H1 (cell line): ENCODE measurements at regions not wholly inside any gene's neighbourhood (a gene's known extent, or its start where the extent isn't known, plus 50 kb on each side); places are given as distances from the start of the nearest gene placed in this dataset.

Source experiments
- GTF2F1 ChIP-seq: IDR thresholded peaks from 2 replicates; pipeline ENCODE4 v1.6.1; 2012; ENCODE audit warnings: low read depth, low read length, improper control_type of control experiment, borderline replicate concordance
- JUND ChIP-seq: IDR thresholded peaks from 2 replicates; pipeline ENCODE4 v1.6.1; 2011; ENCODE audit warnings: mild to moderate bottlenecking, improper control_type of control experiment, low read length
- KDM1A ChIP-seq: fragments of 200-600, 300-600 bp; sonication (generic); IDR thresholded peaks from 2 replicates; pipeline ENCODE4 v1.7.1; 2016; ENCODE audit warnings: mild to moderate bottlenecking, low read length, borderline replicate concordance
- POLR2A ChIP-seq, 2 experiments: IDR thresholded peaks; 1 replicate in 1 of 2; 2 replicates in 1 of 2; pipeline ENCODE4 v1.6.1; 2011; ENCODE audit warnings: low read depth in 2 of 2, low read length in 2 of 2, mild to moderate bottlenecking in 2 of 2; ENCODE audit errors: control extremely low read depth in 1 of 2
- RBBP5 ChIP-seq: IDR thresholded peaks from 2 replicates; pipeline ENCODE4 v1.7.1; 2012; ENCODE audit warnings: low read depth, mild to moderate bottlenecking, inconsistent platforms, low read length, moderate library complexity, borderline replicate concordance
- SAP30 ChIP-seq: fragments of 300-600 bp; sonication (generic); IDR thresholded peaks from 2 replicates; pipeline ENCODE4 v1.7.1; 2012; ENCODE audit warnings: low read length, moderate library complexity, mild to moderate bottlenecking, inconsistent platforms; ENCODE audit not compliant: insufficient read depth, insufficient replicate concordance
- TF ChIP-seq, protein P1 (sequence below): IDR thresholded peaks from 2 replicates; pipeline ENCODE4 v1.6.1; 2012; ENCODE audit warnings: inconsistent platforms
- TF ChIP-seq, protein P2 (sequence below), 3 experiments: IDR thresholded peaks; 1 replicate in 2 of 3; 2 replicates in 1 of 3; pipeline versions ENCODE4 v1.5.1 to v1.6.1; 2011; ENCODE audit warnings: low read length in 3 of 3, mild to moderate bottlenecking in 3 of 3, inconsistent platforms in 2 of 3, low read depth in 1 of 3, moderate library complexity in 1 of 3; ENCODE audit not compliant: insufficient read depth in 1 of 3; ENCODE audit errors: control extremely low read depth in 1 of 3

DNA sequence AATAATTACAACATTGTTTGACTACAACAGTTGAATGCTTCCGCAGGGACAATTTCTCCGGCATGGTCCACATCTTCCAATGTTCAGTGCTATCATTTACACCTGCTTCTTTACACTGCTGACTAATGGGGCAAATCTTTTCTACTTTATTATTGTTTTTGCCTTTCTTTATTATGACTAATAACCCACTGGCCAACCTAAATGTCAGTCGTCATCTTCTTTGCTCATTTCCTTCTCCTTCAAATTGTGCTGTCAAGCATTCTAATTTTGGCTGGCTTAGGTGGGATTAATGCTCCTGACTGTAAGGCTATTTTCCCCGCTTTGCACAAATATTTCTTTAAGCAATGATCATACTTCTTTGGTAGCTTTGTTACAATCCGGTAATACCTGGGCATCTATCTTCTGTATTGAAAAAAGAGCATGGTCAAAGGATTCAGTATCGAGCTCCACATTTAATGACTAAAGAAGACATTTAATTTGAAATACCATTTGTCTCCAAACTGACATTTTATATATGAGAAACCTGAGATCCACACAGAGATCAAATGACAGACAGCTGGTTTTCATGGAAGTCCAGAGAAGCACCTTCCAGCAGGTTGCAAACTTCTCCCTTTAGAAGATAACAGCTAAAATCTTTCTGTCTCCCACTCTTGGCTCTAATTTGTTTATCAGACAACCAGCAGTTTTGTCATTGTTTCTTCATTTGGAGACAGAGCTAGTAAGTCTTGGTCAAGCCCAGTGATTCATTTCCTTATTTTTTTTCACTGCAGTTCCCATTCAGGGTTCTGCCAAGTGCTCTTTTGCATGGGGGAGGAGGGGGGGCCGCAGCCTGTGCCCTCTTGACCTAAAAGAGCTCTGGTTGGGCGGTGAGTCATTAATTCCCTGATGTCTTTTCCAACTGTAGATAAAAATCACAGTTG lies 132.9 kb downstream of the SOCS6 start:
- TF ChIP-seq RBBP5 (no peak), SAP30 (no peak), KDM1A (no peak), JUND (no peak), POLR2A (IDR thresholded peaks at IDR 0.05; ENCODE audit: control extremely low read depth in 1 of 2, low read depth in 2 of 2, low read length in 2 of 2) (no peak), GTF2F1 (no peak)
- TF ChIP-seq, protein P1, sequence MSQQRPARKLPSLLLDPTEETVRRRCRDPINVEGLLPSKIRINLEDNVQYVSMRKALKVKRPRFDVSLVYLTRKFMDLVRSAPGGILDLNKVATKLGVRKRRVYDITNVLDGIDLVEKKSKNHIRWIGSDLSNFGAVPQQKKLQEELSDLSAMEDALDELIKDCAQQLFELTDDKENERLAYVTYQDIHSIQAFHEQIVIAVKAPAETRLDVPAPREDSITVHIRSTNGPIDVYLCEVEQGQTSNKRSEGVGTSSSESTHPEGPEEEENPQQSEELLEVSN: no peak
- TF ChIP-seq, protein P2, sequence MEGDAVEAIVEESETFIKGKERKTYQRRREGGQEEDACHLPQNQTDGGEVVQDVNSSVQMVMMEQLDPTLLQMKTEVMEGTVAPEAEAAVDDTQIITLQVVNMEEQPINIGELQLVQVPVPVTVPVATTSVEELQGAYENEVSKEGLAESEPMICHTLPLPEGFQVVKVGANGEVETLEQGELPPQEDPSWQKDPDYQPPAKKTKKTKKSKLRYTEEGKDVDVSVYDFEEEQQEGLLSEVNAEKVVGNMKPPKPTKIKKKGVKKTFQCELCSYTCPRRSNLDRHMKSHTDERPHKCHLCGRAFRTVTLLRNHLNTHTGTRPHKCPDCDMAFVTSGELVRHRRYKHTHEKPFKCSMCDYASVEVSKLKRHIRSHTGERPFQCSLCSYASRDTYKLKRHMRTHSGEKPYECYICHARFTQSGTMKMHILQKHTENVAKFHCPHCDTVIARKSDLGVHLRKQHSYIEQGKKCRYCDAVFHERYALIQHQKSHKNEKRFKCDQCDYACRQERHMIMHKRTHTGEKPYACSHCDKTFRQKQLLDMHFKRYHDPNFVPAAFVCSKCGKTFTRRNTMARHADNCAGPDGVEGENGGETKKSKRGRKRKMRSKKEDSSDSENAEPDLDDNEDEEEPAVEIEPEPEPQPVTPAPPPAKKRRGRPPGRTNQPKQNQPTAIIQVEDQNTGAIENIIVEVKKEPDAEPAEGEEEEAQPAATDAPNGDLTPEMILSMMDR (IDR thresholded peaks at IDR 0.05; ENCODE audit: control extremely low read depth in 1 of 3, insufficient read depth in 1 of 3, low read depth in 1 of 3, low read length in 3 of 3): no peak
